ENCODE measurements at regions not wholly inside any gene's neighbourhood (a gene's known extent, or its start where the extent isn't known, plus 50 kb on each side); places are given as distances from the start of the nearest gene placed in this dataset.
A peak's percentile ranks its signal among the peaks of the same experiment; 100 is the strongest.

- H3K27me3 Mint-ChIP-seq (ENCODE audit: low read depth) = no peaks in the 10 kb centered on the region
- no peaks in the 10 kb centered on the region for H3K9me3 Mint-ChIP-seq
- H3K4me1 Mint-ChIP-seq = peaks cover 25% of the 10 kb centered on the region
- H3K36me3 Mint-ChIP-seq (ENCODE audit: low read depth) = no peaks in the 10 kb centered on the region
- TF ChIP-seq CTCF (IDR thresholded peaks at IDR 0.05; ENCODE audit: unreplicated experiment in 3 of 3) = no peak
- no peak overlapping the region for H3K4me3 Mint-ChIP-seq
- H3K27ac Mint-ChIP-seq = peak overlapping the region; percentile 42 to 81 (median 71)
These were observed 125.9 kb upstream of the KLHL4 start for GRCh38 chrX:87391742-87392141.

DNA sequence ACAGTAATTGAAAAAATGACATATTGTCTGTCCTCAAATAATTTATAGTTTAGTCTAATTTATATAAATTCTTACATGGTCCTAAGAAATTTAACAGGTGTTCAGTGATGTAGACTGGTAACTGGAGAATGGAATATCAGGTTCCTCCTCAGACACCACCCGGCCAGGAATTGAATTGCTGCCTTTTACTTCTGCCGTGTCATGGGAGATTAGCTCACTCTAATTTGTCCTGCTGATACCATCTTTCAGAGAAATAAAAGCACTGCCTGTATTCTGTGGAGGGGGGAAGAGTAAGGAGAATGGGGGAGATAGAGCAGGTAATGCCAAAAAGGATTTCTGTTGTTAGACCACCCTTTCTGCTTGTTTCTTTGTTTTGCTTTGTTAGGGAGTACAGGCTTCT lies 125.2 kb upstream of the KLHL4 start:
- no peaks in the 10 kb centered on the region for H3K9me3 Mint-ChIP-seq
- peak overlapping the region; percentile 34 to 79 (median 70) for H3K27ac Mint-ChIP-seq
- no peaks in the 10 kb centered on the region for H3K36me3 Mint-ChIP-seq (ENCODE audit: low read depth)
- peaks cover 29% of the 10 kb centered on the region for H3K4me1 Mint-ChIP-seq
- no peaks in the 10 kb centered on the region for H3K27me3 Mint-ChIP-seq (ENCODE audit: low read depth)
- no peak for TF ChIP-seq CTCF (IDR thresholded peaks at IDR 0.05; ENCODE audit: unreplicated experiment in 3 of 3)
- no peak overlapping the region for H3K4me3 Mint-ChIP-seq

- Mint-ChIP-seq H3K9me3 (peaks cover 10% of the 10 kb centered on the region), H3K27ac (peak overlapping the region in 2 of 3 experiments; percentile 20 to 61), H3K4me3 (no peak overlapping the region), H3K27me3 (ENCODE audit: low read depth) (no peaks in the 10 kb centered on the region), H3K4me1 (peaks cover 12% of the 10 kb centered on the region), H3K36me3 (ENCODE audit: low read depth) (no peaks in the 10 kb centered on the region)
- TF ChIP-seq CTCF (IDR thresholded peaks at IDR 0.05; ENCODE audit: unreplicated experiment in 3 of 3) = no peak
These were observed 120.3 kb upstream of the KLHL4 start for GRCh38 chrX:87397103-87397886.

DNA sequence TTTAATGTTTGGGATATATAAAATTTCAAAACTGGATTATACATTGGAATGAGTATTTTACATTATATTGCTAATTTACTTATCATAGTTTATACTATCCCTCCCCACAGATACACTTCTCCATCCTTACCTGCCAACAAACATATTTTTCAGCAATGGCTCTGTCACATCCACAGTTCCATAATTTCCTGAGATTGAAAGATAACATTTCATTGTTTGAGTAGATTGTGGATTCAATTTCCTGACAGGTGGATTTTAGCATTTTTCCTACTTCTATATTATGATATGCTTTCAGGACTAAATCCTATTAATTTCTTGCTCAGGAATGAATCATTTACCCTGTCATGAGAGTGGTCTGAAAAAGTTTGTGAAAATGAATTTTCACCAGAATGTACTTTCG lies 115.3 kb upstream of the KLHL4 start:
- H3K4me3 Mint-ChIP-seq = no peak overlapping the region
- peaks cover 11% of the 10 kb centered on the region for H3K4me1 Mint-ChIP-seq
- H3K27me3 Mint-ChIP-seq (ENCODE audit: low read depth) = no peaks in the 10 kb centered on the region
- no peak for TF ChIP-seq CTCF (IDR thresholded peaks at IDR 0.05; ENCODE audit: unreplicated experiment in 3 of 3)
- H3K9me3 Mint-ChIP-seq = peaks cover 10% of the 10 kb centered on the region
- no peak overlapping the region for H3K27ac Mint-ChIP-seq
- H3K36me3 Mint-ChIP-seq (ENCODE audit: low read depth) = no peaks in the 10 kb centered on the region

DNA sequence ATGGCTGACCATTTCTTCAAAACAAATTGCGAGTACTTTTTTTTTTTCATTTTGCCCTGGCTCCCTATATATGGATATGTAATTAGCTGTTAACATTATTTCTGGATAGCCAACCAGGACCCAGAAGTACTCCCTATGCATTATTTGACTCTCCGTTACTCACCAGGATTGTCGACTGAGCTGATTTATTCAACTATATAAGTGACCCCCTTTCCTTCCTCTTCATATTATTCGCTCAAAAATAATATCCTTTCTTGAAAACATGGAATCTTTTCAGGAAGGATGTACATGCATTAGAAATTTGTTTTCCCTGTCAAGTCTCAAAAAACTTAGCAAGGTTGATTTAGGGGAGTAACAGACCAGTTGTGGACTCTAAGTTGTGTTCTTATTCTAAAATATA lies 114.1 kb upstream of the KLHL4 start:
- H3K4me1 Mint-ChIP-seq = peaks cover 11% of the 10 kb centered on the region
- H3K27ac Mint-ChIP-seq = peak overlapping the region in 2 of 3 experiments; percentile 34 to 51
- H3K27me3 Mint-ChIP-seq (ENCODE audit: low read depth) = no peaks in the 10 kb centered on the region
- no peak overlapping the region for H3K4me3 Mint-ChIP-seq
- H3K36me3 Mint-ChIP-seq (ENCODE audit: low read depth) = no peaks in the 10 kb centered on the region
- H3K9me3 Mint-ChIP-seq = peaks cover 9% of the 10 kb centered on the region
- TF ChIP-seq CTCF (IDR thresholded peaks at IDR 0.05; ENCODE audit: unreplicated experiment in 3 of 3) = no peak
